ENCODE measurements at regions not wholly inside any gene's neighbourhood (a gene's known extent, or its start where the extent isn't known, plus 50 kb on each side); places are given as distances from the start of the nearest gene placed in this dataset.

DNA sequence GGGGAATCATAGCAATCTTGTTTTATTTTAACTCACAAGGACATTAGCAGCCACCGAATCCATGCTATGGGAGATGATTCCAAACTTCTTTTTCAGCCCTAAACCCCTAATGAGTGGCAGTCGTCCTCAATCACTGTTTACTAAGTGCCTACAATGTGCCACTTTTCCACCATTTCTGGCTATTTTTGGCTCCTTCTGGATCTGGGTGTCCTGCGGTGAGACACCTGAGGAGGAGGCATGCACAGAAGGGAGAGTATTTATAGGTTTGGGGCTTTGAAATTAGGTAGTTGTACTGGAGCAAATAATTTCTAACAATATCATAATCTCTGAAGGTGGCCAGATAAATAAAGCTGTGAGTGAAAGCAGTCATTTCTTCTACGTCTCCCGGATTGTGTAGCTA lies 1125.6 kb downstream of the BCL11B start:
- DNase-seq = no peak

DNA sequence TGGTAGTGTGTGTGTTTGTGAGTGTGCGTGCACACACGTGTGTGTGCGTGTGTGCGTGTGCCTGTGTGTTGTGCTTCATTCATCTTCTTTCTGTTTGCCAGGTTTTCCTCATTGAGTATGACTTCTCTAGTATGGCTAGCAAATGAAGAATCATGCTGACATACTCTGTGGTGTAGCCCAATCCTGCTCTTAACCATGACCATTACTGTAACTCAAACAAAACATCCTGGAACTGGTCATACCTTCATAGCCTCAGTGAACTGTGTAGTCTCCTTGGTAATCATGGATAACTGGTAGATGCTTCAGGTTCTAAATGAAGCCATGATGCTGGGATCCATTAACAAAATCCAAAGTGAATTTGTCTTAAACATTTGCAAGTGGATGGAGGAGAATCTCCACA lies 1117.7 kb downstream of the BCL11B start:
- DNase-seq = no peak

DNA sequence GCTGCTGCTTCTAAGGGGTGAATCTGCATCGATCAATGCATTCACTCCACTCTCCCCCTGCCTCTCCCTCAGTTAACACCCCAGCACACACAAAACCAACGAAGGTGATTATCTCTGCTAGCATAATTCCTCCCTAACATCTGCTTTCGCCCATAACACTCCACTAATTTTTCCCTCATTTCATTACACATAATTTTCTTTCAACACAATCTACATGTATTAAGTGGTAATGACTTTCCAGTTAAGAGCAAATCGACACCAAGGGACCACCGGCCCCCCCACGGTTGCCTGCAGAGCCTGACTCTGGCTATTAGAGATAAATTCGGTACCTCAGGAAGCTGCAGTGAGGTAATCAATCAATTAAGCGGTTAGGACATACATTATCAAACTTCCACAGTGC lies 1115.6 kb downstream of the BCL11B start:
- no peak for DNase-seq

DNA sequence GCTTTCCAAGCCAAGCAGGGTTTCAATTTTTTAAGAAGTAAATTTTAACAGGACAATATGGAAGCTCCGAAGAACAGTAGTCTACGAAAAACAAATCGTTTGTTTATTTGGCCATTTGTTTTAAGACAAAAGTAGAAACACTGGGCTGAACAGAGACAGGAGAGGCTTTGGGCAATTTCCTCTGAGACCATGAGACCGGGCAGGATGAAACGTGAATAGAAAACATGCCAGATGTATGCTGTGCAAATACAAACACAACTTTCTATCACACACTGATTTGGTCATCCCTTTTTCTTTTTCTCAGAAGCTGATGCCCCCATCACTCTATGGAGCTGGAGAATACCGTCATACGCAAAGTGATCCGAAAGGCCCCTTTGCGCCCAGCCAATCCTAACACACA lies 1111.1 kb downstream of the BCL11B start:
- no peak for DNase-seq

DNA sequence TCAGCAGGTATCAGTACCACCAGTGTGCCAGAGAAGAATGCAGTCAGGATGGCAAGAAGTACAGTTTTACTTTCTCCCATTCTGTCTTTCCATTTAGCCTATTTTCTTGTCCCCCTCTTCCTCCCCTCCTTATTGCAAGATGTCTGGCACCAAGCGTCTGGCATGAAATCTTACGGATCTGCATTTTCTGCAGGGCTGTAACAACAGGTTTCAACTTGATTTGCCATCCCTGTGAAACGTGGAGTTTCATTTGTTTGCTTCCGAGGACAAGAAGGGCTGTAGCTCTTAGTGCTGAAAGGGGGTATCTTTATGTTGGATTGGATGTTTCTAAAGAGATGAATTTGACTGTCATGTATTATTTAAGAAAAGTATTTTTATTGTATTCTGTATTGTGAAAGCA lies 1110.6 kb downstream of the BCL11B start:
- DNase-seq = no peak

DNA sequence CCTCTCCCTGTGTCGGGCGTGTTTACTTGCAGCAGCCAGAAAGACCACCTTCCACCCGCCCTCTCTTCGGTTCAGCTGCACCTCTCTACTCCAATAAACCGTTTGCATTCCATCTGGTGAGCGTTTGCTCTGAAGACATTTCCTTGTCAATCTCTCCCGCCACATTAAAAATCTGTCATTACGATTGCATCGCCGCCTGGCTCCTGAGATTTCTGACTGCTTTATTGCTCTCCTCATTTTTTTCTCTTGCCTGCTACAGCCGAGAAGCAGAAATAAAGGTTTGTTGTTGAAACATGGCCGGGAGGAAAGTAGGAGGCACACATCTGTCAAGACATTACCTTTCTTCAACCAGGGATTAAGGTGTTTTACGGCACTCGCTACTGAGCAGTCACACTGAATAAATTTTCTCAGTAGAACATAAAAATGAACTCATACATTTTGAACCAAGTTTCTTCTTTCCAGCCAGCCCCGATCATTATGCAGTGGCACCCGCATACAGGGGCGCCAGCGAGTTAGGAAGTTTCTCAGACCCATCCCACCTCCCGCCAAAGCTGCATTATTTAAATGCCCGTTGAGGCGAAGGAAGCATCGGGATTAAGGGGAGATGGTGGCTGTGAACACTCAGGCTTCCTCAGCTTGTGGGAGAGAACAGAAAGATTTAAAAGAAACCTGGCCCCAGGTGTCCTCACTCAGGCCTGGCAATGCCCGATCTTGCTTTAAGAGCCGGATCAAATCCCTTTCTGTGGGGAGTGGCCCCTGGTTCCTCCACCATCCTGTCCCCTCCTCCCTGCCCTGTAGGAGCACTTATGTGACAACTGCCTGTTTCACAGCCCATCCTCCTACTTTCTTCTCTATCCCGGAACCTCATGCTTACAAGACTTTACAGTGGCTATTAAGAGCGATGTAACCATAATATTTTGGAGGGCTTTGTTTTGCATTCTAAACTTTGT lies 1108.9 kb downstream of the BCL11B start:
- no peak for DNase-seq

DNA sequence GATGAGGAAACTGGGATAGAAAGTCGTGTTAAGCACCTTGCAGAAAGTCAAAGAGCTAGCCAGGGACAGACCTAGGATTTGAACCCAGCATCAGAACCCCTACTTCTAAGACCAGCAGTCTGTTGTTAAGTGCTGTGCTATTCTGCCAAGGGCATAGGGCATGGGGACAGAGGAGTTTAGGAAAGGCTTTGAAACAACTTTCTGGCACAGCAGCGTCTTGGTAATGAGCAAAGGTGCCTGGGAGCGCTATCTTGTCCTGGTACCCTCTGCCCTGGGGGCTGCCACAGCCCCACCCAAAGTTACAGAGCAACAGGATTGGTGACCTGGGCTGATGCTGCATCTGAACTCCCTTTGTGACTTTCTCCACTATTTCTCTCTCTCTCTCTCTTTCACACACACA lies 1108.1 kb downstream of the BCL11B start:
- no peak for DNase-seq

DNA sequence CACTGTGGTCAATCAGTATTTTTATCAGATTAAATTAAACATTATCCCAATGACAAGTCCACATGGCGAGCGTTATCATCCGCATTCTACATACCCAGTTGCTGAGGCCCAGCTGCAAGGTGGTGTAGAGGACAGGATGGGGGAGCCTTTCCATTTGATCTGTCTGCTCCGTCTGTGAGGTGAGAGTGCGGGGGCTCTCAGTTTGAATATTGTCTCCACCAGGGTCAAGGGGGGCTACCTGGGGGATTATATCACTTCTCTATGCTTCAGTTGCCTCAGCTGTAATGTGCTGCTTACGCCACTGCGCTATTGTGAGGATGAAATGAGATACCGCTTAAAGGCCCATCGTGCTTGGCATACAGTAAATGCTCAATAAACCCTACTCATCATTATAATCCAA lies 1106.0 kb downstream of the BCL11B start:
- DNase-seq = no peak

DNA sequence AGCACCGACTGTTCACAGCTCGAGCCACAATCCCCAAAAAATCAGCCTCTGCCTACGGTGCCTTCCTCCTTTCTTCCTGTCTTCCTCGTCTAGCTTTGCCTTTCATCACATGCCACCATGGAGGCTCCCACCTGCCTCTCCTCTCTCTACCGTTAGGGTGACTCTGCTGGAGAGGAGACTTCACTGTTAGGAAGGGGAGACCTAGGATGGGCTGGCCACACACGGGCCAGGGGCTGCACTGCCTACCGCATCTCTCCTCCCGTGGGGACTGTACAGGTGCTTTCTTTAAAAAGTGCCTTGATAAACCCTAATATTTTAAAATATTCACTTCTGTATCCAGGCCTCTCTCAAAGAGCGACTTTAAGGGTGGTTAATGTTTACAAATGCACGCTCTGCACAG lies 1104.7 kb downstream of the BCL11B start:
- DNase-seq = no peak

DNA sequence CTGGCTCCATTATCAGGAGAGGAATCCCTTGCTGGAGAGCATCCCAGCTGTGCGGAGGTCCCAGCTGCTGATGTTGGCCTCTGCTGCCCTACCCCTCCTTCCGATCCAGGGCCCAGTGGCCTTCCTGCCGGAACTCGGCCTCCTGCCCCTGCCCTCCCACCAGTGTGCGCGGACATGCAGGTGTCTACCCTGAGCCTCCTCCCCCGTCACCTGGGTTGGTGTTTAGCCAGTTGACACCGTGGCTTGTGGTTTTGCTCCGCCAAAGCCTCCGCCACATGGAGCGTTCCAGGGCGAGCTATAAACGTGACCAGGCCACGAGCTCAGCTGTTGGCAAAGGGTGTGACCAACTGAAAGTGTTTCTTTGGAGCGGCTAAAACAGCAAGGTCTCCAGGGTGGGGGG lies 1104.3 kb downstream of the BCL11B start:
- DNase-seq = no peak

DNA sequence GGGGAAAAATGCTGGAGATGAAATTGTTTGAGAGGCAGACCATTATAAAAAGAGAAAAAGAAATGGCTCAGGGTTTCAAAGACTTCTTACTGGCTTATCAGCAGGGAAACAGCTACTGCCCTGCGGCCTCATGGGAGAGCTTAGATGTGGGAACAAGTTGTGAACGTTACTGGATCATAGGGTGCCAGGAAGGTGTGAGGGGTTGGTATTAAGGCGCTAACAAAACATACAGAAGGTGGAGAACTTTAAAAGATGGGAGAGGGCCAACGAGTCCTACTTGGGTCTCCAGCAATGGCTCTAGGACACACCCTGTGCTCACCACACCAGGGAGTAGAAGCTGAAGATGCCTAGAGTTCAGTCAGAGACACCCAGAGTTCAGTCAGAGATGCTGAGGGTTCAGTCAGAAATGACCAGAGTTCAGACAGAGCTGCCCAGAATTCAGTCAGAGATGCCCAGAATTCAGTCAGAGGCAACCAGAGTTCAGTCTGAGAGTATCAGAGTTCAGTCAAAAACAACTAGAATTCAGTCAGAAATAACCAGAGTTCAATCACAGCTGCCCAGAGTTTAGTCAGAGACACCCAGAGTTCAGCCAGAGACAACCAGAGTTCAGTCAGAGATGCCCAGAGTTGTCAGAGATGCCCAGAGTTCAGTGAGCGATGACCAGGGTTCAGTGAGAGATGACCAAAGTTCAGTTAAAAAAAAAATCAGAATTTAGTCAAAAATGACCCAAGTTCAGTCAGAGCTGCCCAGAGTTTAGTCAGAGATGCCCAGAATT lies 1103.6 kb downstream of the BCL11B start:
- DNase-seq = no peak

DNA sequence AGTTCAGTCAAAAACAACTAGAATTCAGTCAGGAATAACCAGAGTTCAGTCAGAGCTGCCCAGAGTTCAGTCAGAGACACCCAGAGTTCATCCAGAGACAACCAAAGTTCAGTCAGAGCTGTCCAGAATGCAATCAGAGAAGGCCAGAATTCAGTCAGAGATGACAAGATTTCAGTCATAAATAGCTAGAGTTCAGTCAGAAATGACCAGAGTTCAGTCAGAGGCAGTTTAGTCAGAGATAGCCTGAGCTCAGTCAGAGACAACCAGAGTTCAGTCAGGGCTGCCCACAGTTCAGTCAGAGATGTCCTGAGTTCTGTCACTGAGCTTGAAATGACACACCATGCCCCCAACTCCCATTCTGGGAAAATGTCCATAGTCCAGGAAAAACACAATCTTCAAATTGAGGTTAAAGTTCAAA lies 1102.8 kb downstream of the BCL11B start:
- DNase-seq = no peak

DNA sequence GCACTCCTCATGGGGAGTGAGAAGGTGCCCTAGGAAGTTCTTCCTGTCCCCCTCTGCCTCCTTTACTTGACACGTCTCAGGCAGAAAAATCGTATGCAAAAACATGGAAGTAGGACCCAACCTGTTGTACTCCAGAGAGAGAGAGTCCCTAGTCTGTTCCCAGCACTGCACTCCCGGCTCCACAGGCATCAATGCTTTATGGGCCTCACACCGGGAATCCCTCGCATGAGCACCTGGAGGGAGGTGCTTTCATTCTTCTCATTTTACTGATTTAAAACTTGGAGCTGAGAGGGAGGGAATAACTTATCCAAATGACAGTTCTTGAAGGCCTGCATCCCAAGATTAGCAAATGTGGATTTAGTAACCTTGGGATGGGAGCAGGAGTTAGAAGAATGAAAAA lies 1101.4 kb downstream of the BCL11B start:
- no peak for DNase-seq

DNA sequence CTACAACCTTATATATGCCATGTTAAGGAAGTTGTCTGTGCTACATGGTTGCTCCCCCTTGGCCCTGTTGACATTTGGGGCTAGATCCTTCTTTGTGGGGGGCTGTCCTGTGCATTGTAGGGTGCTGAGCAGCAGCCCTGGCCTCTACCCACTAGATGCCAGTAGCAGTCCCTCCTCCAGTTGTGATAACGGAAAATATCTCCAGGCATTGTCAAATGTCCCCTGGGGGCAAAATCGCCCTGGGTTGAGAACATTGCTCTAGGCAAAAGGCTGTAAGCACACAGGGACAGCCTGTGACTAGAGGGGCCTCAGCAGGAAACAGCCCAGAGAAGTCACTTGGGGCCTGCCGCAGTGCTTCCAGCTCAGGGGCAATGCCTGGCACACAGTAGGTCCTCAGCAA lies 1100.3 kb downstream of the BCL11B start:
- no peak for DNase-seq

DNA sequence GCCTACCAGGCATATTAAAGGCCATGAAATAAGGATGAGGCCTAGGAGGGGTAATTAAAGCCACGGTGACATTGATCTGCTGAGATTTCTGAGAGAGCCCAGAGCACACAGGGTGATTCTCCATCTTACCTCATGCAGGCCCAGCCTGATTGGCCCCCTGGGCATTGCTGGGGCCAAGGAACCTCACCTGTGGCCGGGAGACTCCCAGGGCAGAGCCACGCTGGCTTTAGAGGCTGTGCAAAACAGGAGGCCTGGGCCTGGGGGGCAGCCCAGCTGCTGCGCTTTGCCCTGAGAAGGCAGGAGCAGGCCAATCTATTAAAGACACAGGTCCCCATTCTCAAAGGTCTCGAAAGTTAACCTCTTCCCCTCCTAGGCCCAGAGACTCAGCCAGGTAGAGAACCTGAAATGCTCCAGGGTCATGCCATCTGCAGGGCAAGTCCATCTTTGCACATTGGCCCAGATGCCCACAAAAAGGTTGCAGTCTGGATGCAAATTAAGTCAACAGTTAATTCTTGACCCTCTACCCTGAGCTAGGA lies 1099.7 kb downstream of the BCL11B start:
- DNase-seq = no peak

DNA sequence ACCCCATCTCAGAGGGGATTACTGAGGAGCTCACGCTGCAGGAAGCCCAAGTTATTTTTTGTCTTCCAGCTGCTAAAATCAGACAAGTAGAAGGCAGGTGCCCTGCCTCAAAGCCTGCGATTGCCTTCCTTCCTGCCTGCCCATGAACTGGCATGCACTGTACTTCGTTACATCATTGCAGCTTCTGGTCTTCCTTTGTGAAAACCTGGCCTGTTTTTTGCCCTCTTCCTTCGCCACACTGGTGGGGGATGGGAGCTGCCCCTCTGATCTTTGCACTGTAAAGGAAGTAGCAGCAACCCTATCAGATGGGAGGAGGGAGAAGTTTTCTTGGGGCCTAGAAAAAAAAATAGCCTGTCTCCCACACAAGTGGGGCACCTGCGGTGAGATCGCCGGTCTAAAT lies 1098.7 kb downstream of the BCL11B start:
- no peak for DNase-seq

DNA sequence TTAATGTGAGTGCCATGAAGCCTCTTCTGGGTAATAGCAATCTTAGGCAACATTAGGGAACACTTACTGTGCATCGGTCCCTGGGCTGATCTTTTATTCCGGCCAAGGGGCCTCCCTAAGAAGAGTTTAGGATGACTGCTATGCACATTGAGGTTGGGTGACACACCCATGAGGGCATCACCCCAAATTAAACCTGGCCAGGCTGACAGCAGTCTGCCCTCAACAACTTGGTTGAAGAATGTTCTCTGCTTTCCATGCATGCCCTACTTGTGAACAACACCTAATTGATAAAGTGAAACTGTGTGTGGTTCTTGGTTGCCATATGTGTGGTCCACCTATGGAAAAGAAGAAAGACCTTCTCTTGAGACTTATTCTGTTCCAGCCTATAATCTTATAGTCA lies 1098.0 kb downstream of the BCL11B start:
- DNase-seq = no peak

DNA sequence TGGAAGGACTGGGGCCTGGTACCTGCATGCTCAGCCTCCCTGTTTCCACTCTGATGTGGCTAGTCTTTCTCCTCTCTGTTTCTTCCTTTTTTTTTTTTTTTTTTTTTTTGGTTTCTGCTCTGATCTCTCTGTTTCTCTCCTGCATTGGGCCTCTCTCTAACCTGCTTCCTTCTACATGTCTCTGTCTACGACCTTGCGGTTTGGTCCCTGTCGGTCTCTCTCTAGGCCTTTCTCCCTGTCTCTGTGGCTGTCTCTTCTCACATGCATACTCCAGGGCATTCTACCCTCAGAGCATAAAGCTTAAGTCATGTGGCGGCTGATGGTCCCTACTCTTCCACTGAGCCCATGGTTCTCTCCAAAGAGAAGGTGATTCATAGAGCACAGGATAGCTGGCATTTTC lies 1096.6 kb downstream of the BCL11B start:
- no peak for DNase-seq

DNA sequence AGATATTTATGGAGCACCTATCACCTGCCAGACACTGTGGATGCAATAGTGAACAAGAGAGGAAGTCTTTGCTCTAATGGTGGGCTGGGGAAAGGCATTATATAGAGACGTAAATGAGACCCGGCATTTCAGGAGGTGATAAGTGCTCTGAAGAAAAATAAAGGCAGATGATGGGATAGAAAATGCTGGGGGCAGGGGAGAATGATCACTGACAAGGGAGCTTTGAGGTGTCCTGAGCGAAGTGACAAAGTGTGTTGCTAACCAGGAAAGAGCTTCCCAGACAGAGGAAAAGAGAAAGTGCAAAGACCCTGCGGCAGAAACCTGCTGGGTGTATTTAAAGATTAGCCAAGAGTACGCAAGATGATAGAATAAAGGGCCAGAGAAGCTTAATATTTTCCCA lies 1096.1 kb downstream of the BCL11B start:
- DNase-seq = no peak

DNA sequence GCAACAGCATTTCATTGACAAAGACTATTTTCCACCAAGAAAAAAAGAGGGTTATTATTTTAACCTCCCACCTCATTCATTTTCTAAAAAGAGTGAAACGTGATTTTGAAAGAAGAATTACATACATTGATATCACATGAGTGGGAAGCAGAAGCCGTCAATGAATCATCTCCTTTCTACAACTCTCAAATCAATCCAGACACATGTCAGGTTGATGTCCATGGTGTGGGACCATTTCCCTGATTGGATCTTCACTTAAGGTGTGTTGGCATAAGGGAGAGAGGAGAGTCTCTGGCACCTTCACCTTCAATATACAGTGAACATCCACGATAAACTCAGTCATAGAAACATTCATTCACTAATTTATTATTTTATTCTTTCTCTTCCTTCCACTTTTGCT lies 1095.1 kb downstream of the BCL11B start:
- DNase-seq = no peak

DNA sequence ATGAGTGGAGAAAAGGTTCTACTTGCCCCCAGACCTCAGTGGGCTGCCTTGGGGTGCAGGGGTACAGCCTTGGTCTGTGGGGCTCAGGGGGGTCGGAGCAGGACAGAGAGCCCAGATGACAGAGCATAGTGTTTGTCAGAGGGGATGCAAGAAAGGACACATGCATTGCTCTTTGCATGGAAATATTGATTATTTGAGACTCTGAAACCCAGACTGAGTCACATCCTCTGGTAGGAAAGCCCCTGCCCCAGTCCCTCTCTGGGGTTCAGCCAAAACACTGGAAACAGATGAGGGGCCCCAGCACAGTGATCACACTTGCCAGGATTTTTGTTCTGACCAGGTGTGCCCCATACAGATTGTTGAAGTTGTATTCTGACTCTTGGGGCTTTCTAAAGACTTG lies 1094.4 kb downstream of the BCL11B start:
- no peak for DNase-seq

DNA sequence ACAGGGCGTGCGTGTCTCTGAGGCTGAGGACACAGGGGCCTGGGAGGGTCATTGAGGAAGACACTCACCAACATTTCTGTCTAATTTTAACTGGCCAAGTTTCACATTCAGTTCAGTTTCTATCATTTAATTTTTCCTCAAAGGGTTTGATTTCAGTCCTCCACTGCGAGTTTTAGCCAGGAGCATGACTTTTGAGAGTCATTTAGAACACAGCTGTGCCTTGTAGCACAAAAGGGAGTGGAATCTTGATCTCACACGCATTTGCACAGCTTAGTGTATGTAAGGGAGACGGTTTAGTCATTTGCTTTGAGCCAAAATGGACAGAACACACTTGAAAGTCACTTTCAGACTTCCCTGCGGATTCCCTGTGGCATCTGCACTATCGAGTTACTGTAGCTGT lies 1090.8 kb downstream of the BCL11B start:
- no peak for DNase-seq

DNA sequence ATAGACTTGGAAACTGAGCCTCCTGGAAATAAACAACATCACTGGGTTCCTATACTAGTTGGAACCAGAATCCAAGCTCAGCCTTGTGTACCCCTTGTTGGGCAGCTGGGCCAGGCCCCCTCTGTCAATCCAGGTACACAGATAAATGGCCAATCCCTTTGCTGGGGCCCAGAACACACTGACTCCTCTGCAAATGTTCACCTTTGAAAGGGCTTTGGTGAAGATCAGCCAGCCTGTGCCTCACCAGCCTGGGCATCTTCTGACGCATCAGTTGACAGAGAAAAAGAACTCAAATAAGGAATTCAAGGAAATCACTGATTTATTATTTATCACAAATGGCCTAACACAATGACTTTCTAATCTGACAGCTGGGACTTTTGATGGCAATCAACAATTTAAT lies 1090.2 kb downstream of the BCL11B start:
- no peak for DNase-seq
